GM12865 (cell line): ENCODE measurements at regions not wholly inside any gene's neighbourhood (a gene's known extent, or its start where the extent isn't known, plus 50 kb on each side); places are given as distances from the start of the nearest gene placed in this dataset.
"Not testable (repeated sequence)": the region's sequence is repeated elsewhere in the genome, so short reads cannot be mapped to it uniquely, and the experiment has no call there.

Experiments
- DNase-seq: peaks from one replicate; pipeline ENCODE4 v3.0.0; 2010; ENCODE audit warnings: low read depth
- H3K4me3 ChIP-seq: 2 replicates; pipeline ENCODE4 v1.5.1; 2011; ENCODE audit warnings: mild to moderate bottlenecking, low read depth, low read length, control low read depth
- CTCF ChIP-seq: IDR thresholded peaks from 2 replicates; pipeline ENCODE4 v1.5.1; 2011; ENCODE audit warnings: low read length, control low read depth, low read depth, inconsistent platforms; ENCODE audit not compliant: insufficient read depth; ENCODE audit errors: missing control alignments

DNA sequence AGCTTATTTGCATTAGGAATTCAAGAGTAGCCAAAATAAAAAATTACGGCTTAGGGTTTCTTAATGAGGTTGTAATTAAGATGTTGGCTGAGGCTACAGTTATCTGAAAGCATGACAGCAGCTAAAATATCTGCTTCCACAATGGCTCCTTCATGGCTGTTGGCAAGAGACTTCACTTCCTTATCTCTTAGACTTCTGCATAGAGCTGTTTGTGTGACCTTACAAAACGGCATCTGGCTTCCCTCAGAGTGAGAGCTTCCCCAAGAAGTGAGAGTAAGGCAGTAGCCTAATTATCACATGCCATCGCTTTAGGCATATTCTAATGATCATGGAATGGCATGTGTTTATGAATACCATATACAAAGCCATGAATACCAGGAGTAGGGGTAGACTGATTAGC, 57.6 kb downstream of the CCDC59 start:
- TF ChIP-seq CTCF, result no peak
- H3K4me3 ChIP-seq, result no peak overlapping the region
- DNase-seq, result no peak

GRCh38 chr12:82299319-82300025, 58.7 kb downstream of the CCDC59 start:
- H3K4me3 ChIP-seq, result no peak overlapping the region
- no peak for DNase-seq
- TF ChIP-seq CTCF, result no peak

- DNase-seq, result no peak
- no peak for TF ChIP-seq CTCF
- H3K4me3 ChIP-seq, result no peak overlapping the region
Measured at GRCh38 chr12:82290415-82290814, 67.8 kb downstream of the CCDC59 start.

DNA sequence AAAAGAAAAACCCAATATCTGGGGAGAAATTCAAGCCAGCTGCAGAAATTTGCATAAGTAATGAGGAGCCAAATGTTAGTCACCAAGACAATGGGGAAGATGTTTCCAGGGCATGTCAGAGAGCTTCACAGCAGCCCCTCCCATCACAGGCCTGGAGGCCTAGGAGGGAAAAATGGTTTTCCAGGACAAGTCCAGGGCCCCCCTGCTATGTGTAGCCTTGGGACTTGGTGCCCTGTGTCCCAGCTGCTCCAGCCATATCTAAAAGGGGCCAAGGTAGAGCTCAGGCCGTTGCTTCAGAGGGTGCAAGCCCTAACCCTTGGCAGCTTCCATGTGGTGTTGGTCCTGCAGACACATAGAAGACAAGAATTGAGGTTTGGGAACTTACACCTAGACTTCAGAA, 76.9 kb downstream of the CCDC59 start:
- not testable (repeated sequence) for DNase-seq, H3K4me3 ChIP-seq

DNA sequence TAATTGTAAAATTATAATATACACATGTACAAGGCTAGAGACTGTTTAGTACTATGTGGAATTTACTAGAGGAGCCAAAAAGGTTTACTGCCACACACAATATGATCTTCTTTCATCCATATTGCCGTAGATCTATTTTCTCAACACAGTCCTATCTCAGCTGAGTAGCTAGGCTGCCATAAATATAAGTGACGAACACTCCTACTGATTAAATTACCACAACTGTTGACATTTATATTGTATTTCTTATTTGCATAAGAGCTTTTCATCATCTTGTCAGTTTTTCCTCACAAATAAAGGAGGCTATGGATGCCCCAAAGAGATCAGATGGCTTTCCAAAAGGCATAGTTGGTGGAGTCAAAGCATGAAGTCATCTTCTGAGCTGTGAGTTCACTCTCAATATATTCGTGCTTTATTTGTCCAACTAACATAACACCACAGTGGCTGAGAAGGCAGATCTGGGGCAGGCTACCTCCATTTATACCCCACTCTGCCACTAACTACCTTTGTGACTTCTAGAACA, 78.6 kb downstream of the CCDC59 start:
- no peak for DNase-seq
- no peak overlapping the region for H3K4me3 ChIP-seq
- TF ChIP-seq CTCF, result no peak

DNA sequence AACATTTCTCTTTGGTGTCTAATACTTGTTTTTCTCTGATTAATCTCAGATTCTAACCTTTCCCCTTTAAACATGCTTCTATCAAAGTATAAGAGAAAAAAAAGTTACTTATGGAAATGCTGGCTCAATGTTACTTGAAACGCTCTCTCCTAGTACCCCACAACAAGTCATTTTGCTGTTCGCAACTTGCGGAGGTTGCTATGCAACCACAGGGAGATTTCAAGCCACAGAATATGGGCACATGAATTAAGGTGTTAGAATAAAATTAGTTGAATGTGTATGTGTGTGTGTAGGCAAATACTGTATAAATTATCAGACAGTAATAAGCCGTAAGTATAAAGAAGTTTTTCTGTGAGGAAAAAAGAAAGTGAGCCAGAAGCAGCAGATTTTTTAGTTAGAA, 80.6 kb downstream of the CCDC59 start:
- no peak overlapping the region for H3K4me3 ChIP-seq
- no peak for DNase-seq
- no peak for TF ChIP-seq CTCF

DNA sequence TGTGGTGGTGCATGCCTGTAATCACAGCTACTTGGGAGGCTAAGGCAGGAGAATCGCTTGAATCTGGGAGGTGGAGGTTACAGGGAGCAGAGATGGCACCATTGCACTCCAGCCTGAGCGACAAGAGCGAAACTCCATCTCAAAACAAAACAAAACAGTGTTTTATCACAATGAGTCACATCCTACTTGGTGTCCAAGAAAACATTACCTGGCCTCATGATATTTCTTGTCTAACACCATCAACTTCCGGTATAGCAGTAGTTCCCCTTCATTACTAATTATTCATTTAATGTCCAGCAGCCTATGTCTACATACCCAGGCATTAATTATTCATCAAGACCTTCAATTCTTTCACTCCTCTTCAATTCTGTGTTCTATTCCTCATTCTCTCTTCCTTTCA, 115.5 kb downstream of the CCDC59 start:
- peak; percentile 5 for DNase-seq

More for the DNA sequence above, 115.5 kb downstream of the CCDC59 start:
- TF ChIP-seq CTCF, result no peak
- H3K4me3 ChIP-seq, result no peak overlapping the region
